ENCODE measurements at regions not wholly inside any gene's neighbourhood (a gene's known extent, or its start where the extent isn't known, plus 50 kb on each side); places are given as distances from the start of the nearest gene placed in this dataset.
A peak's percentile ranks its signal among the peaks of the same experiment; 100 is the strongest.

GRCh38 chr12:114903083-114903691 lies 219.2 kb upstream of the TBX3 start:
- Histone ChIP-seq H3K4me2 (ENCODE audit: insufficient read depth, low read length) (no peak overlapping the region), H3K9ac (ENCODE audit: insufficient read depth in 1 of 2, low read depth in 2 of 2, low read length in 2 of 2) (no peak overlapping the region), H2AFZ (ENCODE audit: low read depth, low read length) (no peak overlapping the region), H3K9me3 (replicated peaks; ENCODE audit: control insufficient read depth, insufficient read depth, low read depth, low read length) (no peaks in the 10 kb centered on the region), H3K4me1 (replicated peaks in 1 of 2; ENCODE audit: control insufficient read depth in 2 of 2, insufficient read depth in 2 of 2, low read length in 2 of 2) (no peaks in the 10 kb centered on the region), H3K79me2 (ENCODE audit: control insufficient read depth, insufficient read depth, low read length) (no peaks in the 10 kb centered on the region), H3K4me3 (no peak overlapping the region), H3K27ac (ENCODE audit: extremely low read depth, low read depth, low read length) (no peak overlapping the region), H3K9me1 (ENCODE audit: control insufficient read depth, insufficient read depth, low read length) (no peaks in the 10 kb centered on the region), H4K20me1 (replicated peaks; ENCODE audit: control insufficient read depth, insufficient read depth, low read length) (no peaks in the 10 kb centered on the region), H3K27me3 (ENCODE audit: control insufficient read depth in 2 of 2, insufficient read depth in 2 of 2, low read length in 2 of 2) (no peaks in the 10 kb centered on the region), H3K36me3 (ENCODE audit: control insufficient read depth, insufficient read depth, low read length) (no peaks in the 10 kb centered on the region)
- ChIA-PET CTCF (ENCODE audit: low intra/inter-chr PET ratio) (no interaction called here), POLR2A (interaction anchor here (0.6 kb wide), 1 partner anchor 575 kb away, joined by 3 read pairs; no protein-coding TSS in a partner anchor)
- intact Hi-C loops (cut with micrococcal nuclease) (no loop called here), in situ Hi-C loops (cut with MboI) (no loop called here)
- TF ChIP-seq TAF7 (tag; IDR thresholded peaks at IDR 0.05): no peak
- no peak for TF ChIP-seq SLC30A9 (CRISPR knock-in tag; IDR thresholded peaks at IDR 0.05)
- TF ChIP-seq CBX2 (IDR thresholded peaks at IDR 0.05; ENCODE audit: insufficient read depth, low read length, poor library complexity, severe bottlenecking): no peak
- no peak for TF ChIP-seq NR1H2 (CRISPR knock-in tag; IDR thresholded peaks at IDR 0.05)
- no peak for TF ChIP-seq ZNF280A (IDR thresholded peaks at IDR 0.05; ENCODE audit: low read depth, partially characterized antibody)
- no peak for TF ChIP-seq YBX1 (IDR thresholded peaks at IDR 0.05)
- TF ChIP-seq PRDM10 (IDR thresholded peaks at IDR 0.05; ENCODE audit: partially characterized antibody): peak; percentile 27
- BruUV-seq (replicated peaks): no TSS peak
- WGBS (ENCODE audit: insufficient coverage, low coverage, missing lambda C conversion rate): 2% methylated on average over 12 of the region's 12 CpGs
- FAIRE-seq: no peak
- ATAC-seq: no peak
- DNase-seq (ENCODE audit: extremely low read depth in 1 of 4, low spot score in 3 of 4): no peak

Data from K562 (cell line).